Erythroblast (primary cell): ENCODE measurements at regions not wholly inside any gene's neighbourhood (a gene's known extent, or its start where the extent isn't known, plus 50 kb on each side); places are given as distances from the start of the nearest gene placed in this dataset.

Experiments
- GATA1 ChIP-seq: IDR thresholded peaks from 2 replicates; pipeline ENCODE4 v1.6.1; 2011; ENCODE audit warnings: low read depth, mild to moderate bottlenecking, control low read depth, low read length, moderate library complexity
- POLR2A ChIP-seq: IDR thresholded peaks from 2 replicates; pipeline ENCODE4 v1.6.1; 2011; ENCODE audit warnings: mild to moderate bottlenecking, low read length

- TF ChIP-seq POLR2A, result no peak
- no peak for TF ChIP-seq GATA1
Observed at GRCh38 chr12:127565241-127565640, 701.7 kb upstream of the TMEM132C start.
